H9 (cell line): ENCODE measurements at regions not wholly inside any gene's neighbourhood (a gene's known extent, or its start where the extent isn't known, plus 50 kb on each side); places are given as distances from the start of the nearest gene placed in this dataset.

Experiments used
- DNase-seq: peaks from one replicate; pipeline ENCODE4 v3.0.0-alpha.2; 2017
- H2AFZ ChIP-seq: one replicate; pipeline ENCODE4 v1.6.1; 2013; ENCODE audit warnings: mild to moderate bottlenecking, low read length, control low read depth, moderate library complexity
- H2AK5ac ChIP-seq: 2 replicates; pipeline ENCODE4 v1.6.1; 2013; ENCODE audit warnings: low read length, control low read depth, mixed read lengths; ENCODE audit not compliant: insufficient read length
- H2BK120ac ChIP-seq: one replicate; pipeline ENCODE4 v1.6.1; 2013; ENCODE audit warnings: low read depth, mild to moderate bottlenecking, low read length, control low read depth, inconsistent platforms; ENCODE audit not compliant: poor library complexity, severe bottlenecking
- H2BK12ac ChIP-seq: 2 replicates; pipeline ENCODE4 v1.6.1; 2013; ENCODE audit warnings: low read length, control low read depth, mixed read lengths, low read depth; ENCODE audit not compliant: insufficient read length
- H2BK15ac ChIP-seq: 2 replicates; pipeline ENCODE4 v1.6.1; 2013; ENCODE audit warnings: low read depth, low read length, control low read depth
- H2BK20ac ChIP-seq: one replicate; pipeline ENCODE4 v1.6.1; 2013; ENCODE audit warnings: low read depth, mild to moderate bottlenecking, low read length, control low read depth, inconsistent platforms; ENCODE audit not compliant: poor library complexity, severe bottlenecking
- H2BK5ac ChIP-seq: 2 replicates; pipeline ENCODE4 v1.6.1; 2013; ENCODE audit warnings: low read length, control low read depth, mixed read lengths; ENCODE audit not compliant: insufficient read length
- H3K14ac ChIP-seq: 2 replicates; pipeline ENCODE4 v1.6.1; 2013; ENCODE audit warnings: low read length, control low read depth; ENCODE audit not compliant: insufficient read depth
- H3K18ac ChIP-seq: 2 replicates; pipeline ENCODE4 v1.6.1; 2013; ENCODE audit warnings: low read depth, mild to moderate bottlenecking, mixed read lengths, low read length, control low read depth; ENCODE audit not compliant: insufficient read length
- H3K23ac ChIP-seq: 2 replicates; pipeline ENCODE4 v1.6.1; 2013; ENCODE audit warnings: low read length, control low read depth, mixed read lengths, low read depth; ENCODE audit not compliant: insufficient read length
- H3K23me2 ChIP-seq: 2 replicates; pipeline ENCODE4 v1.6.1; 2013; ENCODE audit warnings: low read depth, mild to moderate bottlenecking, mixed read lengths, low read length, control low read depth; ENCODE audit not compliant: insufficient read length, poor library complexity, severe bottlenecking
- H3K27ac ChIP-seq: 2 replicates; pipeline ENCODE4 v1.5.1; 2013; ENCODE audit warnings: low read length, control low read depth, mixed read lengths, low read depth; ENCODE audit not compliant: insufficient read length
- H3K27me3 ChIP-seq: 2 replicates; pipeline ENCODE4 v1.6.1; 2013; ENCODE audit warnings: low read length, control low read depth, inconsistent platforms; ENCODE audit not compliant: insufficient read depth
- H3K4ac ChIP-seq: 2 replicates; pipeline ENCODE4 v1.6.1; 2013; ENCODE audit warnings: low read depth, mild to moderate bottlenecking, control low read depth, inconsistent platforms, low read length, moderate library complexity
- H3K4me1 ChIP-seq: 2 replicates; pipeline ENCODE4 v1.6.1; 2013; ENCODE audit warnings: low read length, control low read depth, inconsistent platforms; ENCODE audit not compliant: insufficient read depth
- H3K4me2 ChIP-seq: 2 replicates; pipeline ENCODE4 v1.6.1; 2013; ENCODE audit warnings: low read length, control low read depth, mixed read lengths; ENCODE audit not compliant: insufficient read length, insufficient read depth
- H3K56ac ChIP-seq: 2 replicates; pipeline ENCODE4 v1.6.1; 2013; ENCODE audit warnings: low read depth, mild to moderate bottlenecking, mixed read lengths, low read length, control low read depth; ENCODE audit not compliant: insufficient read length
- H3K79me1 ChIP-seq: 2 replicates; pipeline ENCODE4 v1.6.1; 2013; ENCODE audit warnings: low read depth, mild to moderate bottlenecking, moderate library complexity, low read length, control low read depth, inconsistent platforms; ENCODE audit not compliant: insufficient read depth, poor library complexity, severe bottlenecking
- H3K79me2 ChIP-seq: 2 replicates; pipeline ENCODE4 v1.6.1; 2013; ENCODE audit warnings: low read length, control low read depth, inconsistent platforms; ENCODE audit not compliant: insufficient read depth
- H3K9ac ChIP-seq: 2 replicates; pipeline ENCODE4 v1.6.1; 2013; ENCODE audit warnings: low read length, control low read depth, mixed read lengths; ENCODE audit not compliant: insufficient read length; ENCODE audit errors: extremely low read depth
- H3K9me3 ChIP-seq: one replicate; pipeline ENCODE4 v1.6.1; 2013; ENCODE audit warnings: low read depth, low read length, inconsistent platforms; ENCODE audit not compliant: control insufficient read depth
- H3T11ph ChIP-seq: one replicate; pipeline ENCODE4 v1.6.1; 2013; ENCODE audit warnings: mild to moderate bottlenecking, low read length, control low read depth, inconsistent platforms
- H4K20me1 ChIP-seq: one replicate; pipeline ENCODE4 v1.6.1; 2013; ENCODE audit not compliant: control insufficient read depth, insufficient read length, insufficient read depth
- H4K5ac ChIP-seq: 2 replicates; pipeline ENCODE4 v1.6.1; 2013; ENCODE audit warnings: low read depth, mild to moderate bottlenecking, mixed read lengths, low read length, control low read depth; ENCODE audit not compliant: insufficient read length
- H4K8ac ChIP-seq: replicated peaks from 2 replicates; pipeline ENCODE4 v1.6.1; 2013; ENCODE audit warnings: low read length, control low read depth, mixed read lengths, low read depth; ENCODE audit not compliant: insufficient read length
- H4K91ac ChIP-seq: 2 replicates; pipeline ENCODE4 v1.6.1; 2013; ENCODE audit warnings: low read depth, mild to moderate bottlenecking, moderate library complexity, mixed read lengths, low read length, control low read depth; ENCODE audit not compliant: insufficient read length
- H3K27ac Mint-ChIP-seq, 3 experiments: 2 replicates in 2 of 3; 3 replicates in 1 of 3; pipeline ENCODE4 v1.8.0; 2020 to 2021; ENCODE audit warnings: mixed read lengths in 3 of 3, mild to moderate bottlenecking in 1 of 3, moderate library complexity in 1 of 3
- H3K27me3 Mint-ChIP-seq: 2 replicates; pipeline ENCODE4 v1.8.0; 2021; ENCODE audit warnings: low read depth, mild to moderate bottlenecking, moderate library complexity, mixed read lengths
- H3K36me3 Mint-ChIP-seq, 3 experiments: 2 replicates in 2 of 3; 3 replicates in 1 of 3; pipeline ENCODE4 v1.8.0; 2020 to 2021; ENCODE audit warnings: low read depth in 3 of 3, mixed read lengths in 3 of 3; ENCODE audit not compliant: insufficient read depth in 1 of 3
- H3K4me1 Mint-ChIP-seq, 2 experiments: 2 replicates each; pipeline ENCODE4 v1.8.0; 2020; ENCODE audit warnings: mixed read lengths in 2 of 2
- H3K4me3 Mint-ChIP-seq, 2 experiments: 2 replicates in 1 of 2; 3 replicates in 1 of 2; pipeline ENCODE4 v1.8.0; 2020 to 2021; ENCODE audit warnings: mild to moderate bottlenecking in 2 of 2, mixed read lengths in 2 of 2, moderate library complexity in 1 of 2
- H3K9me3 Mint-ChIP-seq, 2 experiments: 2 replicates in 1 of 2; 3 replicates in 1 of 2; pipeline ENCODE4 v1.8.0; 2020; ENCODE audit warnings: mild to moderate bottlenecking in 2 of 2, mixed read lengths in 2 of 2, moderate library complexity in 1 of 2
- CTCF ChIP-seq: fragments of 200-600 bp; sonication (generic); conservative IDR thresholded peaks from 3 replicates; pipeline ENCODE4 v1.8.0; 2021; ENCODE audit warnings: antibody characterized with exemption, mild to moderate bottlenecking
- WGBS: extraction: QIAGEN DNeasy Blood & Tissue Kit; methylation state at CpG from one replicate; pipeline ENCODE4 v1.1.7; 2013; ENCODE audit warnings: missing lambda C conversion rate, low lambda C conversion rate, mixed read lengths; ENCODE audit not compliant: insufficient read length; ENCODE audit errors: extremely low coverage; 5-methylcytosine and 5-hydroxymethylcytosine counted together

GRCh38 chr16:66137853-66138252 is 228.6 kb upstream of the CDH5 start:
- no peak for DNase-seq
- no peak overlapping the region for H3K4ac ChIP-seq
- H3T11ph ChIP-seq, result no peak overlapping the region
- no peak overlapping the region for H3K27ac ChIP-seq
- H2BK120ac ChIP-seq, result no peak overlapping the region
- no peak overlapping the region for H2AK5ac ChIP-seq
- H3K4me1 ChIP-seq, result no peaks in the 10 kb centered on the region
- no peak overlapping the region for H3K23ac ChIP-seq
- no peak overlapping the region for H2BK5ac ChIP-seq
- H2BK20ac ChIP-seq, result no peak overlapping the region
- no peaks in the 10 kb centered on the region for H3K23me2 ChIP-seq
- peaks cover 21 to 28% of the 10 kb centered on the region in 2 experiments for H3K4me1 Mint-ChIP-seq
- H4K5ac ChIP-seq, result no peak overlapping the region
- H3K9me3 ChIP-seq, result no peaks in the 10 kb centered on the region
- H2BK15ac ChIP-seq, result no peak overlapping the region
- H3K79me1 ChIP-seq, result no peaks in the 10 kb centered on the region
- H4K20me1 ChIP-seq, result no peaks in the 10 kb centered on the region
- no peak overlapping the region for H4K91ac ChIP-seq
- no peak overlapping the region for H2BK12ac ChIP-seq
- TF ChIP-seq CTCF, result no peak
- H4K8ac ChIP-seq, result no peak overlapping the region
- no peaks in the 10 kb centered on the region for H3K79me2 ChIP-seq
- H3K27ac Mint-ChIP-seq, result no peak overlapping the region
- no peaks in the 10 kb centered on the region for H3K9me3 Mint-ChIP-seq
- no peak overlapping the region for H3K4me2 ChIP-seq
- no peak overlapping the region for H3K14ac ChIP-seq
- H3K4me3 Mint-ChIP-seq, result no peak overlapping the region
- no peak overlapping the region for H2AFZ ChIP-seq
- H3K36me3 Mint-ChIP-seq, result no peaks in the 10 kb centered on the region
- peaks cover 21% of the 10 kb centered on the region for H3K27me3 Mint-ChIP-seq
- no peak overlapping the region for H3K18ac ChIP-seq
- no peak overlapping the region for H3K56ac ChIP-seq
- no peak overlapping the region for H3K9ac ChIP-seq
- WGBS, result no CpG with 5 or more reads among the region's 3 CpGs
- H3K27me3 ChIP-seq, result no peaks in the 10 kb centered on the region
